Hepatocyte (in vitro differentiated cells): ENCODE measurements at regions not wholly inside any gene's neighbourhood (a gene's known extent, or its start where the extent isn't known, plus 50 kb on each side); places are given as distances from the start of the nearest gene placed in this dataset.

Experiments used
- DNase-seq: peaks from one replicate; pipeline ENCODE4 v3.0.0-alpha.2; 2016; ENCODE audit warnings: low spot score
- H2AFZ ChIP-seq: fragments of 200-600 bp; sonication (generic); 2 replicates; pipeline ENCODE4 v1.6.0; 2016; ENCODE audit warnings: antibody characterized with exemption, mild to moderate bottlenecking
- H3K27ac ChIP-seq: fragments of 200-600 bp; sonication (generic); 2 replicates; pipeline ENCODE4 v1.5.1; 2016; ENCODE audit warnings: mild to moderate bottlenecking
- H3K27me3 ChIP-seq: fragments of 200-600 bp; sonication (generic); 2 replicates; pipeline ENCODE4 v1.6.1; 2016
- H3K36me3 ChIP-seq: fragments of 200-600 bp; sonication (generic); replicated peaks from 2 replicates; pipeline ENCODE4 v1.5.1; 2016; ENCODE audit warnings: low read depth; ENCODE audit not compliant: insufficient read depth
- H3K4me1 ChIP-seq: fragments of 200-600 bp; sonication (generic); 2 replicates; pipeline ENCODE4 v1.5.1; 2016; ENCODE audit warnings: mild to moderate bottlenecking, moderate library complexity; ENCODE audit not compliant: insufficient read depth
- H3K4me2 ChIP-seq: fragments of 200-600 bp; sonication (generic); 2 replicates; pipeline ENCODE4 v1.6.0; 2016
- H3K4me3 ChIP-seq: fragments of 200-600 bp; sonication (generic); 2 replicates; pipeline ENCODE4 v1.5.1; 2016; ENCODE audit warnings: mild to moderate bottlenecking
- H3K79me2 ChIP-seq: fragments of 200-600 bp; sonication (generic); 2 replicates; pipeline ENCODE4 v1.6.0; 2017; ENCODE audit warnings: mild to moderate bottlenecking
- H3K9me2 ChIP-seq: fragments of 200-600 bp; sonication (generic); replicated peaks from 2 replicates; pipeline ENCODE4 v1.6.0; 2017; ENCODE audit warnings: mild to moderate bottlenecking; ENCODE audit not compliant: insufficient read depth
- H3K9me3 ChIP-seq: fragments of 200-600 bp; sonication (generic); 2 replicates; pipeline ENCODE4 v1.5.1; 2016; ENCODE audit warnings: low read depth, mild to moderate bottlenecking
- H4K20me1 ChIP-seq: fragments of 200-600 bp; sonication (generic); 2 replicates; pipeline ENCODE4 v1.6.0; 2016; ENCODE audit warnings: mild to moderate bottlenecking; ENCODE audit not compliant: insufficient read depth, poor library complexity, severe bottlenecking
- CTCF ChIP-seq: fragments of 200-600 bp; sonication (generic); IDR thresholded peaks from 2 replicates; pipeline ENCODE4 v1.5.1; 2016; ENCODE audit warnings: antibody characterized with exemption, mild to moderate bottlenecking; ENCODE audit not compliant: poor library complexity
- EZH2 ChIP-seq: fragments of 200-600 bp; sonication (generic); IDR thresholded peaks from 2 replicates; pipeline ENCODE4 v1.6.1; 2016; ENCODE audit warnings: antibody characterized with exemption, mild to moderate bottlenecking, borderline replicate concordance
- EZH2phosphoT487 ChIP-seq: fragments of 200-600 bp; sonication (generic); IDR thresholded peaks from one replicate; pipeline ENCODE4 v1.6.1; 2018; ENCODE audit warnings: antibody characterized with exemption, mild to moderate bottlenecking, low read depth, moderate library complexity; ENCODE audit not compliant: unreplicated experiment, severe bottlenecking
- WGBS: methylation state at CpG from one replicate; pipeline ENCODE4 v1.1.6; 2016; ENCODE audit warnings: low lambda C conversion rate; ENCODE audit errors: missing lambda C conversion rate; 5-methylcytosine and 5-hydroxymethylcytosine counted together

DNA sequence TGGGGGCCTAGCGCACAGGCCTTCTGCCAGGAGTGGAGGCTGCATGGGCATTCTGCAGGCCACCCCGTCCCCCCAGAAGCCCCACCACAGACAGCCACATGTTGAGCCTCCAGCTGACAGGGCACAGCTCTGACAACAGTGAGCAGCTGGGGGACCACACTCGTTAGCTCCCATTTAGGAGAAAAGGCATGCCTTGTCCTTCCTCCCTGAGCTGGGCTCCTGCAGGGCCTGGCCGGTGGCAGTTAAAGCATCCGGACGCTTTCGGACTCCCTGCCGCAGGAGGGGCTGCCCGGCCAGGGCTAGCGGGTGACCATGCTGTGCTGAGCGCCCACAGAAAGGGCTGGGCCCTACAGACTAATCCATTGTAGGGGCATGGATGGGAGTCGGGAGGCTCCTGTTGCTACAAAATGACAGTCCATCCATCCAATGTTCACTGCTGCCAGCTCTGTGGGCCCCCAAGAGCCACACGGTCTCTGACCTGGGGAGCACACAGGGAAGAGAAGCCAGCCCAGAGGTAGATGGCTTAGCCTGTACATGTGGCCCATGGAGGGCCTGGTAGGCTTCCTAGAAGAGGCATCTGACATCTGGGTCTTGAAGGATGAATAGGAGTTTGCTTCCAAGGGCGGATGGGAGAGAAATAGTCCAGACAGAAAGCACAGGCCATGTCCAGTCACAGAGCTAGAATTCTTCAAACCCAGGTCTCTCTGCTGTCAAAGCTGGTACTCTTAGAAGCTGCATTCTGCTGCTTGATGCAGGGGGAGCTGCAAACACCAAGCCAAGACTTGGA is 116.5 kb upstream of the VSTM2B start:
- no peaks in the 10 kb centered on the region for H3K27me3 ChIP-seq
- no peaks in the 10 kb centered on the region for H4K20me1 ChIP-seq
- H3K4me3 ChIP-seq = no peak overlapping the region
- H3K4me2 ChIP-seq = no peak overlapping the region
- DNase-seq = no peak
- no peaks in the 10 kb centered on the region for H3K79me2 ChIP-seq
- TF ChIP-seq CTCF = no peak
- no peak for TF ChIP-seq EZH2
- no peak for TF ChIP-seq EZH2phosphoT487
- WGBS = 83% methylated on average over 14 of the region's 14 CpGs
- H3K27ac ChIP-seq = no peak overlapping the region
- no peaks in the 10 kb centered on the region for H3K36me3 ChIP-seq
- H3K4me1 ChIP-seq = peaks cover 3% of the 10 kb centered on the region
- H3K9me3 ChIP-seq = no peaks in the 10 kb centered on the region
- H3K9me2 ChIP-seq = no peaks in the 10 kb centered on the region
- no peak overlapping the region for H2AFZ ChIP-seq

- no peak overlapping the region for H3K27ac ChIP-seq
- H3K27me3 ChIP-seq = no peaks in the 10 kb centered on the region
- H4K20me1 ChIP-seq = no peaks in the 10 kb centered on the region
- H3K36me3 ChIP-seq = no peaks in the 10 kb centered on the region
- no peaks in the 10 kb centered on the region for H3K9me3 ChIP-seq
- 85% methylated on average over 2 of the region's 2 CpGs for WGBS
- TF ChIP-seq EZH2phosphoT487 (no peak), CTCF (no peak), EZH2 (no peak)
- H3K4me3 ChIP-seq = no peak overlapping the region
- no peak overlapping the region for H3K4me2 ChIP-seq
- no peak for DNase-seq
- H3K4me1 ChIP-seq = no peaks in the 10 kb centered on the region
- no peaks in the 10 kb centered on the region for H3K79me2 ChIP-seq
- H3K9me2 ChIP-seq = no peaks in the 10 kb centered on the region
- no peak overlapping the region for H2AFZ ChIP-seq
Measured at GRCh38 chr19:29410601-29411000, 115.2 kb upstream of the VSTM2B start.

DNA sequence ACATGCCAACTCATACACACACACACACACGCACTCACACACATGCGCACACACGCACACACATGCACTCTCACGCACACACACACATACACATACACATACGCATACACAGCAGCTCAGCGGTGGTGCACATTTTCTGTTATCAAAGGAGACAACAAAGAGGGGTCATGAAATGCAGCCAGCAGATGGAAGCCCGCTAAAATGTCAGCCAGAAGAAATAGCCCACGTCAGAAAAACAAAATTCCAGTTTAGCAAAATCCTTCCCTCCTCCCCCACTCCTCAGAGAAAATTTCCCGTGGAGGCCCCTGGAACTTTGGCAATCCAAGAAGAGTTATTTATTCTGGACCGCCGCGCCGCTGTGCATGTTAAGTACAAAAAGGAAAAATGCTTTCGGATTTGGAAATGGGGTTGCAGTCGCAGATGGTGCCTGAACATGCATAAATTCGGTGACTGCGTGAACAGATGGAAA is 114.6 kb upstream of the VSTM2B start:
- Histone ChIP-seq H3K36me3 (no peaks in the 10 kb centered on the region), H2AFZ (no peak overlapping the region), H3K4me3 (no peak overlapping the region), H3K9me2 (no peaks in the 10 kb centered on the region), H3K9me3 (no peaks in the 10 kb centered on the region), H3K27me3 (no peaks in the 10 kb centered on the region), H3K4me2 (no peak overlapping the region), H3K4me1 (no peaks in the 10 kb centered on the region), H4K20me1 (no peaks in the 10 kb centered on the region), H3K27ac (no peak overlapping the region), H3K79me2 (no peaks in the 10 kb centered on the region)
- DNase-seq = no peak
- TF ChIP-seq CTCF = no peak
- TF ChIP-seq EZH2 = no peak
- TF ChIP-seq EZH2phosphoT487 = no peak
- WGBS = 87% methylated on average over 17 of the region's 17 CpGs
